IPS-15b (cell line): ENCODE measurements at regions not wholly inside any gene's neighbourhood (a gene's known extent, or its start where the extent isn't known, plus 50 kb on each side); places are given as distances from the start of the nearest gene placed in this dataset.

ENCODE experiments used
- H3K27me3 ChIP-seq: one replicate; pipeline ENCODE4 v1.6.1; 2013; ENCODE audit warnings: low read length; ENCODE audit not compliant: control insufficient read depth, insufficient read depth
- H3K36me3 ChIP-seq: one replicate; pipeline ENCODE4 v1.6.1; 2013; ENCODE audit warnings: low read length; ENCODE audit not compliant: control insufficient read depth, insufficient read depth
- H3K4me1 ChIP-seq: one replicate; pipeline ENCODE4 v1.6.1; 2013; ENCODE audit warnings: mild to moderate bottlenecking, low read length; ENCODE audit not compliant: control insufficient read depth, insufficient read depth
- H3K4me3 ChIP-seq: one replicate; pipeline ENCODE4 v1.5.1; 2013; ENCODE audit warnings: low read depth, low read length
- H3K9ac ChIP-seq: one replicate; pipeline ENCODE4 v1.6.1; 2013; ENCODE audit warnings: low read depth, mild to moderate bottlenecking, low read length
- H3K9me3 ChIP-seq: one replicate; pipeline ENCODE4 v1.6.1; 2013; ENCODE audit warnings: mild to moderate bottlenecking, low read length; ENCODE audit not compliant: control insufficient read depth, insufficient read depth

- no peak overlapping the region for H3K4me3 ChIP-seq
- H3K36me3 ChIP-seq: no peaks in the 10 kb centered on the region
- no peaks in the 10 kb centered on the region for H3K9me3 ChIP-seq
- no peaks in the 10 kb centered on the region for H3K27me3 ChIP-seq
- no peaks in the 10 kb centered on the region for H3K4me1 ChIP-seq
- H3K9ac ChIP-seq: no peak overlapping the region
These were observed 477.5 kb downstream of the SPRY1 start for GRCh38 chr4:123874063-123874462.

GRCh38 chr4:123876143-123876542 lies 479.5 kb downstream of the SPRY1 start:
- Histone ChIP-seq H3K27me3 (no peaks in the 10 kb centered on the region), H3K9me3 (no peaks in the 10 kb centered on the region), H3K4me1 (no peaks in the 10 kb centered on the region), H3K9ac (no peak overlapping the region), H3K4me3 (no peak overlapping the region), H3K36me3 (no peaks in the 10 kb centered on the region)

DNA sequence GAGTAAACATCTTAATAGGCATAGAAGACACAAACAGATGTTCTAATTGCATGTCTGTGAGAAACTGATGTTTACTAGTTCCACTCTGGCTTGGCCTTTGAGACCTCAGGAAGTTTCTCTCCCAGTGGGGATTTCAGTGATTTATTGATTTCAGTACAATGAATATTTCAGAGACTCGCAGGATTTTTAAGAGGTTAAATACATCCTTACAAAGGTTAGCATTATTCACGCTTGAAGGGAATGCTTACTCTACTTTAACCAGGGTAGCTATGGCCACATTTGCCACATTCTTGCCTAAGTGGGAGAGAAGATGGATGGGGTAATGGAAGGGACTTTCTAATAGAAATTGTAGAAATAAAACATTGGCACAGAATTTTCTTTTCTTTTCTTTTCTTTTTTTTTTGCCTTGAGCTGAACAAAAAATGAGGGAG lies 480.1 kb downstream of the SPRY1 start:
- Histone ChIP-seq H3K9me3 (no peaks in the 10 kb centered on the region), H3K36me3 (no peaks in the 10 kb centered on the region), H3K4me1 (no peaks in the 10 kb centered on the region), H3K9ac (no peak overlapping the region), H3K4me3 (no peak overlapping the region), H3K27me3 (no peaks in the 10 kb centered on the region)

GRCh38 chr4:123877551-123877950 lies 481.0 kb downstream of the SPRY1 start:
- H3K9me3 ChIP-seq: no peaks in the 10 kb centered on the region
- no peaks in the 10 kb centered on the region for H3K36me3 ChIP-seq
- no peaks in the 10 kb centered on the region for H3K27me3 ChIP-seq
- H3K4me3 ChIP-seq: no peak overlapping the region
- no peaks in the 10 kb centered on the region for H3K4me1 ChIP-seq
- no peak overlapping the region for H3K9ac ChIP-seq

DNA sequence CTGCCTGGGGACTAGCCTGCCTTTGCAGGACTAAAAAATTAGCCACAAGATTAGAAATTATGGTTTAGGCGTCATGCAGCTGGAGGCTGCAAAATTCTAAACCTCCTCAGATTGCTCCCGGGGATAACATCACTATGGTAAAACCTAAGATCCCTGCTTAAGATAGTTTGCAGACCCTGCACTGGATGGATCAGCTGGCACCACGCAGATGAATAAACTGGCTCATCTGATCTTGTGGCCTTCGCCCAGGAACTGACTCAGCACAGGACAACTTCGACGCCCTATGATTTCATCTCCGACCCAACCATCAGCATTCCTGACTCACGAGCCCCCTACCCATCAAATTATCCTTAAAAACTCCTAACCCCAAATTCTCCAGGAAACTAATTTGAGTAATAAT lies 482.4 kb downstream of the SPRY1 start:
- Histone ChIP-seq H3K27me3 (no peaks in the 10 kb centered on the region), H3K36me3 (no peaks in the 10 kb centered on the region), H3K9me3 (no peaks in the 10 kb centered on the region), H3K9ac (no peak overlapping the region), H3K4me1 (no peaks in the 10 kb centered on the region), H3K4me3 (no peak overlapping the region)

DNA sequence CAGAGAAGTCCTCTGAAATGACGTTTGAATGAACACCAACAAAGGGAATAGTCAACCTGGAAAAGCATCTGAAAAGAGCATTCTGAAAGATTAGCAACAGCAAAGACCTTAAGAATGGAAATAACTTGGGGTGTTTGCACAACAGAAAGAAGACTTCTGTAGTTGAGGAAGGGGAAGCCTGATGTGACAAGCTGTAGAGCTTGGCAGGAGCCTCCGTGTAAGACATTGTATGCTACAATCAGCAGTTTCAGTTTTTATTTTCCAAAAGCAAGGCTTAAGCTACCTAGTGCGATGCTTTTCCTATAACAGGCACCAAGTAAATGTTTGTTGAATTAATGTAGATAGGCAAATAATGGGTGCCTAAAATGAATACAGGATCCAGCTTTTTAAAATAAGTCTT lies 484.0 kb downstream of the SPRY1 start:
- no peaks in the 10 kb centered on the region for H3K4me1 ChIP-seq
- H3K9me3 ChIP-seq: no peaks in the 10 kb centered on the region
- no peaks in the 10 kb centered on the region for H3K27me3 ChIP-seq
- H3K36me3 ChIP-seq: no peaks in the 10 kb centered on the region
- no peak overlapping the region for H3K9ac ChIP-seq
- H3K4me3 ChIP-seq: no peak overlapping the region

- no peaks in the 10 kb centered on the region for H3K27me3 ChIP-seq
- H3K36me3 ChIP-seq: no peaks in the 10 kb centered on the region
- no peaks in the 10 kb centered on the region for H3K4me1 ChIP-seq
- H3K9ac ChIP-seq: no peak overlapping the region
- H3K9me3 ChIP-seq: no peaks in the 10 kb centered on the region
- H3K4me3 ChIP-seq: no peak overlapping the region
These were observed 488.3 kb downstream of the SPRY1 start for GRCh38 chr4:123884922-123885321.

DNA sequence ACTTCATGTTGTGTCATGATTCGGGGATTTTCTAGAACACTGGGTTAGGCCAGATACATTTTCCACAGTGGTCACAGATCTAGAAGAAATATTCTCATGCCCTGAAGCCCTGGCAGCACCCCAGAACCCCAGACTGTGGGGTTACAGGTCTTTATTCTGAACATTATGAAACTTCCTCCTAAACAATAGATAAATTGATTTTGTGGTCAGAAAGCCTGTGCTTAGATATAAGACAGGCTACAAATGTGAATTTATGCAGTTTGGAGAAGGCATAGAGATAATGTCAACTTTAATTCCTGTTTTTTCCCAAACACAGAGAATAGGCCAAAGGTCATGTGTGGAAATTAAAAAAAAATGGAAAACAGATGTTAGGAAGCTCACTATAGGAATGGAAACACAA lies 492.9 kb downstream of the SPRY1 start:
- Histone ChIP-seq H3K9me3 (no peaks in the 10 kb centered on the region), H3K27me3 (no peaks in the 10 kb centered on the region), H3K36me3 (no peaks in the 10 kb centered on the region), H3K4me3 (no peak overlapping the region), H3K4me1 (no peaks in the 10 kb centered on the region), H3K9ac (no peak overlapping the region)

GRCh38 chr4:123890889-123891288 lies 494.3 kb downstream of the SPRY1 start:
- Histone ChIP-seq H3K4me3 (no peak overlapping the region), H3K36me3 (no peaks in the 10 kb centered on the region), H3K9me3 (no peaks in the 10 kb centered on the region), H3K4me1 (no peaks in the 10 kb centered on the region), H3K9ac (no peak overlapping the region), H3K27me3 (no peaks in the 10 kb centered on the region)

GRCh38 chr4:123891881-123892280 lies 495.3 kb downstream of the SPRY1 start:
- Histone ChIP-seq H3K9me3 (no peaks in the 10 kb centered on the region), H3K9ac (no peak overlapping the region), H3K36me3 (no peaks in the 10 kb centered on the region), H3K27me3 (no peaks in the 10 kb centered on the region), H3K4me1 (no peaks in the 10 kb centered on the region), H3K4me3 (no peak overlapping the region)

GRCh38 chr4:123892368-123892976 lies 495.9 kb downstream of the SPRY1 start:
- H3K9ac ChIP-seq: no peak overlapping the region
- H3K4me1 ChIP-seq: no peaks in the 10 kb centered on the region
- no peak overlapping the region for H3K4me3 ChIP-seq
- no peaks in the 10 kb centered on the region for H3K9me3 ChIP-seq
- no peaks in the 10 kb centered on the region for H3K36me3 ChIP-seq
- H3K27me3 ChIP-seq: no peaks in the 10 kb centered on the region

DNA sequence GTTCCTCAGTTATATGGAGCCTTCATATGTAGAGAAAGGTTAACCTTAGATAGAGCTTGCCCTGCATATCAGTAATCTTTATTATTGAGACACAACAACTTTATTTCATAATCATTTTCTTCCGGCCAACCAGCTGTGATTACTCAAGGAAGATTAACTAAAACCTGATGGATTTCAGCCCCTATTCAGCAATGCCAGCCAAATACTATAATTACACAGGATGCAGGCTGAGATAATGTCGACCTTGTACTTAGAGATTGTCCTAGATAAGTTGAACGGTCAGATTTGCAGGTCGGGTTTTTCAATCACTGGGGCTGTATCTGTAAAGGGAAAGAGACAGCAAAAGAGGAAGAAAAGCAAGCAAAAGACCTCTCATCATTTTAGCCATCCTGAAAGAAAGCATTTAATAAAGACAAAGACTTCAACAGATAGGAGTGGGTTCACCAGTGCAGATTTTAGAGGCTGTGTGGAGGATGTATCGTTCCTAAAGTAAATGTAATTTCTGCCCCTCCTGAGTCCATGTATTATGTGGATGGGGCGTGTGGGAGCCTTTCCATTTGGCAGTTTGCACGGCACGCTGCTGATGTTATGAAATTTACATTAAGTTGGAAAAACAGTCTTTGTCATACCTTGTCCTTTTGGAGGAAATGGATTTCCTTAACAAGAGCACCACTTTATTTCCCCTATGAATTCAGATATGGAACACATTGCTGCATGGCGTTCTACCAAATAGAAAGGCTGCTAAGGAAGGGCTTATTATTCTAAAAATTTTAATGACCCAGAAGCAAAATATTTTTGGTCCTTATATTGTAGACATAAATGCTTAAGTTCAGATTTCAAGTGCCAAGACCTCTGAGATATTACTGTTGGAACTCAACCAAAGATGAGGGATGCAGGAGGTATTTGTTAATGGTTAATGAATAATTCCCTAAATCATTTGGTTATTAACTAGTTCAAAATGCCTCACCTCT lies 496.7 kb downstream of the SPRY1 start:
- no peaks in the 10 kb centered on the region for H3K36me3 ChIP-seq
- H3K4me1 ChIP-seq: no peaks in the 10 kb centered on the region
- no peak overlapping the region for H3K9ac ChIP-seq
- no peaks in the 10 kb centered on the region for H3K27me3 ChIP-seq
- no peak overlapping the region for H3K4me3 ChIP-seq
- no peaks in the 10 kb centered on the region for H3K9me3 ChIP-seq
